Fibroblast of skin of left quadriceps (primary cell): ENCODE measurements at regions not wholly inside any gene's neighbourhood (a gene's known extent, or its start where the extent isn't known, plus 50 kb on each side); places are given as distances from the start of the nearest gene placed in this dataset.

Experiments used
- DNase-seq, 2 experiments: peaks; one replicate each; pipeline ENCODE4 v3.0.0-alpha.2; 2013; ENCODE audit warnings: low read depth in 2 of 2

GRCh38 chr7:131106681-131107336 is 220.9 kb upstream of the MKLN1 start:
- no peak for DNase-seq

GRCh38 chr7:131107337-131108211 is 220.1 kb upstream of the MKLN1 start:
- peak in 1 of 2 experiments; percentile 48 for DNase-seq

- no peak for DNase-seq
These were observed 219.3 kb upstream of the MKLN1 start for GRCh38 chr7:131108212-131108940.

- DNase-seq = no peak
These were observed 218.5 kb upstream of the MKLN1 start for GRCh38 chr7:131109011-131109758.

- peak; percentile 67 to 70 for DNase-seq
These were observed 217.8 kb upstream of the MKLN1 start for GRCh38 chr7:131109759-131110296.

GRCh38 chr7:131110297-131111080 is 217.2 kb upstream of the MKLN1 start:
- DNase-seq = no peak

GRCh38 chr7:131111081-131111576 is 216.5 kb upstream of the MKLN1 start:
- DNase-seq = peak in 1 of 2 experiments; percentile 52

- DNase-seq = no peak
These were observed 215.9 kb upstream of the MKLN1 start for GRCh38 chr7:131111792-131112191.

GRCh38 chr7:131112431-131112830 is 215.2 kb upstream of the MKLN1 start:
- no peak for DNase-seq

- DNase-seq = no peak
These were observed 212.3 kb upstream of the MKLN1 start for GRCh38 chr7:131115340-131115739.

GRCh38 chr7:131117439-131117838 is 210.2 kb upstream of the MKLN1 start:
- no peak for DNase-seq

- DNase-seq = no peak
These were observed 208.3 kb upstream of the MKLN1 start for GRCh38 chr7:131119381-131119780.

GRCh38 chr7:131122394-131122793 is 205.3 kb upstream of the MKLN1 start:
- no peak for DNase-seq

GRCh38 chr7:131124001-131124629 is 203.6 kb upstream of the MKLN1 start:
- DNase-seq = no peak

GRCh38 chr7:131124867-131125266 is 202.8 kb upstream of the MKLN1 start:
- DNase-seq = no peak

GRCh38 chr7:131130324-131130723 is 197.4 kb upstream of the MKLN1 start:
- no peak for DNase-seq

GRCh38 chr7:131131012-131131745 is 196.5 kb upstream of the MKLN1 start:
- DNase-seq = no peak

GRCh38 chr7:131131746-131132431 is 195.8 kb upstream of the MKLN1 start:
- no peak for DNase-seq

GRCh38 chr7:131139462-131139861 is 188.2 kb upstream of the MKLN1 start:
- no peak for DNase-seq
